ENCODE measurements at regions not wholly inside any gene's neighbourhood (a gene's known extent, or its start where the extent isn't known, plus 50 kb on each side); places are given as distances from the start of the nearest gene placed in this dataset.

GRCh38 chr19:30103981-30104380 is 161.9 kb downstream of the URI1 start:
- ATAC-seq (no peak), FAIRE-seq (no peak), DNase-seq (ENCODE audit: extremely low read depth in 1 of 4, low spot score in 3 of 4) (no peak)
- no peak overlapping the region for H3K9ac ChIP-seq (ENCODE audit: insufficient read depth in 1 of 2, low read depth in 2 of 2, low read length in 2 of 2)
- no peaks in the 10 kb centered on the region for H3K79me2 ChIP-seq (ENCODE audit: control insufficient read depth, insufficient read depth, low read length)
- intact Hi-C loops (cut with micrococcal nuclease) (no loop called here), in situ Hi-C loops (cut with MboI) (no loop called here)
- POLR2A ChIA-PET: interaction anchor here (0.6 kb wide), 1 partner anchor 502 kb away, joined by 3 read pairs; no protein-coding TSS in a partner anchor
- no peaks in the 10 kb centered on the region for H3K36me3 ChIP-seq (ENCODE audit: control insufficient read depth, insufficient read depth, low read length)
- no peaks in the 10 kb centered on the region for H4K20me1 ChIP-seq (replicated peaks; ENCODE audit: control insufficient read depth, insufficient read depth, low read length)
- no peak overlapping the region for H3K4me3 ChIP-seq
- no peak overlapping the region for H3K27ac ChIP-seq (ENCODE audit: extremely low read depth, low read depth, low read length)
- no TSS peak for BruUV-seq (replicated peaks)
- H3K9me3 ChIP-seq (replicated peaks; ENCODE audit: control insufficient read depth, insufficient read depth, low read depth, low read length): no peaks in the 10 kb centered on the region
- 0% methylated on average over 1 of the region's 7 CpGs for WGBS (ENCODE audit: insufficient coverage, low coverage, missing lambda C conversion rate)
- no peak overlapping the region for H3K4me2 ChIP-seq (ENCODE audit: insufficient read depth, low read length)
- CTCF ChIA-PET (ENCODE audit: low intra/inter-chr PET ratio): no interaction called here
- H3K9me1 ChIP-seq (ENCODE audit: control insufficient read depth, insufficient read depth, low read length): no peaks in the 10 kb centered on the region
- H3K4me1 ChIP-seq (replicated peaks in 1 of 2; ENCODE audit: control insufficient read depth in 2 of 2, insufficient read depth in 2 of 2, low read length in 2 of 2): no peaks in the 10 kb centered on the region
- no peak overlapping the region for H2AFZ ChIP-seq (ENCODE audit: low read depth, low read length)
- H3K27me3 ChIP-seq (ENCODE audit: control insufficient read depth in 2 of 2, insufficient read depth in 2 of 2, low read length in 2 of 2): peaks cover 2 to 31% of the 10 kb centered on the region in 2 experiments; a peak in 3 of 5 replicates
- TF ChIP-seq, protein P1, sequence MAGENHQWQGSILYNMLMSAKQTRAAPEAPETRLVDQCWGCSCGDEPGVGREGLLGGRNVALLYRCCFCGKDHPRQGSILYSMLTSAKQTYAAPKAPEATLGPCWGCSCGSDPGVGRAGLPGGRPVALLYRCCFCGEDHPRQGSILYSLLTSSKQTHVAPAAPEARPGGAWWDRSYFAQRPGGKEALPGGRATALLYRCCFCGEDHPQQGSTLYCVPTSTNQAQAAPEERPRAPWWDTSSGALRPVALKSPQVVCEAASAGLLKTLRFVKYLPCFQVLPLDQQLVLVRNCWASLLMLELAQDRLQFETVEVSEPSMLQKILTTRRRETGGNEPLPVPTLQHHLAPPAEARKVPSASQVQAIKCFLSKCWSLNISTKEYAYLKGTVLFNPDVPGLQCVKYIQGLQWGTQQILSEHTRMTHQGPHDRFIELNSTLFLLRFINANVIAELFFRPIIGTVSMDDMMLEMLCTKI (IDR thresholded peaks at IDR 0.05; ENCODE audit: partially characterized antibody): no peak
- TF ChIP-seq NR1H2 (CRISPR knock-in tag; IDR thresholded peaks at IDR 0.05) (no peak), ZNF24 (IDR thresholded peaks at IDR 0.05) (no peak), SMARCC2 (IDR thresholded peaks at IDR 0.05; ENCODE audit: low read depth) (no peak), EP300 (IDR thresholded peaks at IDR 0.05; ENCODE audit: low read length) (no peak), TCF7L2 (IDR thresholded peaks at IDR 0.05; ENCODE audit: low read depth, low read length) (no peak), ZNF140 (CRISPR knock-in tag; IDR thresholded peaks at IDR 0.05) (no peak), MLLT1 (IDR thresholded peaks at IDR 0.05) (no peak), GATA2 (CRISPR knock-in tag; IDR thresholded peaks at IDR 0.05) (no peak), HIVEP1 (CRISPR knock-in tag; IDR thresholded peaks at IDR 0.05) (no peak), RERE (CRISPR knock-in tag; IDR thresholded peaks at IDR 0.05; ENCODE audit: borderline replicate concordance) (no peak), ZNF217 (CRISPR knock-in tag; IDR thresholded peaks at IDR 0.05) (no peak), ESRRA (IDR thresholded peaks at IDR 0.05; ENCODE audit: borderline replicate concordance, low read depth) (no peak), STAT5B (CRISPR knock-in tag; IDR thresholded peaks at IDR 0.05) (no peak)
- TF ChIP-seq, protein P2, sequence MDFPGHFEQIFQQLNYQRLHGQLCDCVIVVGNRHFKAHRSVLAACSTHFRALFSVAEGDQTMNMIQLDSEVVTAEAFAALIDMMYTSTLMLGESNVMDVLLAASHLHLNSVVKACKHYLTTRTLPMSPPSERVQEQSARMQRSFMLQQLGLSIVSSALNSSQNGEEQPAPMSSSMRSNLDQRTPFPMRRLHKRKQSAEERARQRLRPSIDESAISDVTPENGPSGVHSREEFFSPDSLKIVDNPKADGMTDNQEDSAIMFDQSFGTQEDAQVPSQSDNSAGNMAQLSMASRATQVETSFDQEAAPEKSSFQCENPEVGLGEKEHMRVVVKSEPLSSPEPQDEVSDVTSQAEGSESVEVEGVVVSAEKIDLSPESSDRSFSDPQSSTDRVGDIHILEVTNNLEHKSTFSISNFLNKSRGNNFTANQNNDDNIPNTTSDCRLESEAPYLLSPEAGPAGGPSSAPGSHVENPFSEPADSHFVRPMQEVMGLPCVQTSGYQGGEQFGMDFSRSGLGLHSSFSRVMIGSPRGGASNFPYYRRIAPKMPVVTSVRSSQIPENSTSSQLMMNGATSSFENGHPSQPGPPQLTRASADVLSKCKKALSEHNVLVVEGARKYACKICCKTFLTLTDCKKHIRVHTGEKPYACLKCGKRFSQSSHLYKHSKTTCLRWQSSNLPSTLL (IDR thresholded peaks at IDR 0.05): no peak

Measured in K562 (cell line).